T follicular helper cell (primary cell): ENCODE measurements at regions not wholly inside any gene's neighbourhood (a gene's known extent, or its start where the extent isn't known, plus 50 kb on each side); places are given as distances from the start of the nearest gene placed in this dataset.
"Not testable (repeated sequence)": the region's sequence is repeated elsewhere in the genome, so short reads cannot be mapped to it uniquely, and the experiment has no call there.

Source experiments
- DNase-seq: peaks from one replicate; pipeline ENCODE4 v3.0.0-alpha.2; 2020; ENCODE audit warnings: low read depth

GRCh38 chr6:125354649-125355048 lies 52.9 kb upstream of the HDDC2 start:
- DNase-seq: no peak

DNA sequence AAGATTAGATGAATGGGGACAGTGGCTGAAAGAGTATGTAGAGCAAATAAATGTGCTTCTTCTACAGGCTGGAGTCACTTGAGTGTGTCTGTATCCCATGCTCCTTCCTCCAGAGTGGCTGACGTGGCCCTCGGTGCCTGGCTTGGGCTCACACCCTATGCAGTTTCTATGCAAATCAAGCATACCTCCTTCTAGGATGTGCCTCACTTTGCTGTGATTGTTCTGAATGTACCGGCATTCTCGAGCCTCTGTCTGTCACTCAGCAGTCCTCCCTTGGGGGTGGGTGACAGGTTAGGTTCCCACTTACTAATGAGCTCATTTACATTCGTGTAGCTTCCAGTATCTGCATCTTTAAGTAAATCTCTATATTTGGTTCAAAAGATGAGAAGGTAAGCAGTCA lies 55.1 kb upstream of the HDDC2 start:
- no peak for DNase-seq

- peak; percentile 6 for DNase-seq
Measured at GRCh38 chr6:125357515-125358256, 55.9 kb upstream of the HDDC2 start.

- DNase-seq: no peak
Measured at GRCh38 chr6:125358898-125359297, 57.1 kb upstream of the HDDC2 start.

DNA sequence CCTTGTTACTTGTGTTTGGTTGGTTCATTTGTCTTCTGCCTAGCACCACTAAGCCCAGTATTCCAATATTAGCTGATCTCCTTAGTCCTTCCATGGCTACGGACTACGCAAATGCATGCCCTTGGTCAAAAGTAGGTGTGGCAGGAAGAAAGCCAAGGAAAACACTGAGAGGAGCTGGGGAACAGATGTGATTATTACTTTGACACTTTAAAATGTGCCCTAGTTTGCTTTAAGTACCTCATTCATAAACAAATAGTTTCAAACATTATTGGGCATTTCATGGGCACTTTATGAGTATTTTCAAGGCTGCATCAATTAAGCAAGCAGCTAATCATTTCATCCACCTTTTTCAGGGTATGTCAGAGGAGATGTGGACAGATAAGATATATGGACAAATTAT lies 60.1 kb upstream of the HDDC2 start:
- no peak for DNase-seq

DNA sequence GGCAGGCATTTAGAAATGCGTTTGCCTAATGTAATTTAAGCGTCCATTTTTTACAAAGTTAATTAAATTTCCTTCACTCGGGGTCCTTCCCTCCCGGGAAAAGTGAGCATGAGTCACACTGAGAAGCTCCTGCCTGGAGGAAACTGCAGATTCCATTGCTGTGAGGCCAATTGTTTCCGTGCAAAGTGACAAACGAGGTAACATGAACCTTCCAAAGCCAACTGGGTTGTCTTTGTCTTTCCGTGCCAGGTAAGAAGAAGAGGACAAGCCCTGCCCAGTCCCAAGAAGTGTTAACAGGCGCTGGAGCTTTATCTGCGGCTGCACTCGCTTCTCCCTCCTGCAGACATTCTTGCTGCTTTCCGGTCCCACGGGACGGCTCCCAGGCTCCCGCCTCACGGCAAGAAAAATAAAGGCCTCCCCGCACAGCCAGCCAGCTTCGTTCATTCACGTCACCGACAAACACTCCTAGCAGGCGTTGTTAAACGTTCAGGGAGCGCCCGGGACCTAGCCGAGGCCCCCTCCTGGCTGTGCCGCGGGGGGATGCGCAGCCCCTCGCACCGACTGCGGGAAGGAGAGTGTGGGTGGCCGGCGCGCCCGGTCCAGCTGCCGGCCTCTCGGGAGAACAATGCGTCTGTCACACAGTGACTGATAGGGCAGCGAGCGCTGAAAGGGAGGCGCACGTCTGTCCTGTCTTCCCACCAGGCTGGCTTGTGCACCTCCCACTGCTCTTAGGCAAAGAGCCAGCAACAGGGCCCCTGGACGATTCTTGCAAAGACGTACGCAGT lies 61.5 kb upstream of the HDDC2 start:
- no peak for DNase-seq

DNA sequence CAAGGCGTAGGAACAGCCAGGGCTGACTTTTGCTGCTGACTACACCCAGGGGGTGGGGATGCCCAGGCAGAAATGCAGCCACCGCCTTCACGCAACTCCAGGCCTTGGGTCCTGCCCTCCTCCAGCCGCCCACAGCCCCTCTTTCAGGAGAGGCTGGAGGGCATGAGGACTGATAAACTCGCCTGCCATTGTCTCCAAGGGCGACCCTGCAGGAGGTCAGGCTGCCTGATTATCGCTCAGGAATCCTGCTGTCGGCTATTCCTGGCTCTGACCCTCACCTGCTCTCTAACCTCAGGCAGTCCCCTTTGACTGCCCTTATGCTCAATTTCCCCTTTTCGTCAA lies 62.0 kb upstream of the HDDC2 start:
- DNase-seq: no peak

- DNase-seq: no peak
Measured at GRCh38 chr6:125365230-125365629, 63.5 kb upstream of the HDDC2 start.

DNA sequence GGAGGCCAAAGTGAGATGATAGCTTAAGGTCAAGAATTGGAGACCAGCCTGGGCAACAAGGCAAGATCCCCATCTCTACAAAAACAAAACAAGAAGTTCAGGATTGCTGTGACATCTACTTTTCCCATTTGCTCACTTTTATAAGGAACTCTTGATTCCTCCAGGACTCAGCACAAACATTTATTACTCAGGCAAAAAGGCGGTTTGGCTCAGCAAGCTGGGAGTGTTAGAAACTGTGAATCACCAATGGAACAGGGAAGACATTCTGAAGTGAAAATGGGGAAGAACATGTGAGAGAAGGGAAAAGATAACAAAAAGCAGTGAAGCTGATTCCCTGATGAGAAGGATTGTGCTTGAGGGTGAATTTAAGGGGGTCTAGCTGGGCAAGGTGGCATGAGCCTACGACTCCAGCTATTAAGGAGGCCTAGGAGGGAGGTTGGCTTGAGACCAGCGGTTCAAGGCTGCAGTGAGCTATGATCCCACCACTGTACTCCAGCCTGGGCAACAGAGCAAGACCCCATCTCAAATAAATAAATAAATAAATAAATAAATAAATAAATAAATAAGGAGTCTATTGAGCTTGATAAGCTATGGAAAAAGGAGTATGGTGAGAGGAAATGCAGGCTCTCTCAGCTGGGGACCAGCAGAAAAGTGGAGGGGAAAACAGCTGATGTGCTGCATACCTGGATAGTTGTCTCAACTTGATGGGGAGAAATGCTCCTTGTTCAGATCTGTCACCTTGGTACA lies 65.4 kb upstream of the HDDC2 start:
- DNase-seq: no peak

GRCh38 chr6:125370343-125370742 lies 68.6 kb upstream of the HDDC2 start:
- DNase-seq: no peak

- DNase-seq: no peak
Measured at GRCh38 chr6:125375013-125375412, 73.2 kb upstream of the HDDC2 start.

- no peak for DNase-seq
Measured at GRCh38 chr6:125375821-125376220, 74.1 kb upstream of the HDDC2 start.

GRCh38 chr6:125377621-125378020 lies 75.9 kb upstream of the HDDC2 start:
- no peak for DNase-seq

DNA sequence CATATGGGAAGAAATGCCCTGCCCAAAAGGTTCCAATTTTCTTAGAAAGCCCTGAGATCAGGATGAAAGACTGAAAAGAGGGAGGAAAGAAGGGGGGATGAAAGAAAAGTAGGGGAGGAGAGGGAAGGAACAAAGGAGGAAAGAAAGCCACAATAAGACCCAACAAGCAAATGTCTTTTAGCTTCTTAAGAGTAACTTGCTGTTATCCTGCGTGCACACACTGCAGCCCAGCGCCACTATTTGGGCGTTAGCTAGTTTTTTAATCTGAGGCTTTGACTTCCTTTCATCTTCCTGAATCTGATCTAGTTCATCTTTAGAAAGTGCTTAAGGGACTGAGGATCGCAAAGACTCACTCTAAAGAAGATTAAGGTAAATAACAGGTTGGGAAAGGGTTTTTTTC lies 77.4 kb upstream of the HDDC2 start:
- no peak for DNase-seq

DNA sequence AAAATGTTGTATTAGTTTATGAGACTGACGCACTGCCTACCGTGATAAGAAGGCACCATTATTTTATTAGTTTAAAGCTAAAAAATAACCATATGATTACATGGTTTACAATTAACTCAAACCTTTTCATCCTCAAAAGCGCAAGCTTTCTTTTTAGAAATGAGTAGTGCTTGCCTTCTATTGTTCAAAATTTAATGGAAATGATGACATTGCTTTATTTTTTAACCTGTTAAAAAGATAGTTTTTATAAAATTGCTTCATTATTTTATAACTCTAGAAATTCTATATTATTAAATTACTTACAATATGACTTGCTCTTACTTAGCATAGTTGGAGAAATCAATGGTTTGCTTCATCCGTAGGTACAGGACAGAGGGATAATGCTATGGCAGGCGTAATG lies 78.7 kb upstream of the HDDC2 start:
- DNase-seq: no peak

GRCh38 chr6:125386337-125386736 lies 84.6 kb upstream of the HDDC2 start:
- not testable (repeated sequence) for DNase-seq

DNA sequence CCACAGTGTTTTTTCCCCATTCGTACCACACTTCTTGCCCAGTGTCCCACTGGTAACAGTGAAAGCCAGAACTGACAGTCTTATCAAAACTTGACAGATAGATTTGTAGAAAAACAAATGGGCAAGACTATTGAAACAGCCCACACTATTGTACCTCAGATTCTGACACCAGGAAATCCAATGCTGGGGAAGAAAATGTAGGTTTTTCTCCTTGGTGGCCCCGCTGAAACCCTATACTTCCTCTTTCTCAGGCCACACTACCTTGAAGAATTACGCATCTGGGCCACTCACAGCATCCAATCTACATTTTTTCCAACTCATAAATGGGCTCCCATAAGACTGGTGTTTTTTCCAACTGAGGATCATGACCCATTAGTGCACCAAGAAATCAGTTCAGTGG lies 90.9 kb upstream of the HDDC2 start:
- DNase-seq: no peak

GRCh38 chr6:125393449-125393858 lies 91.7 kb upstream of the HDDC2 start:
- DNase-seq: no peak

- no peak for DNase-seq
Measured at GRCh38 chr6:125406741-125407140, 105.0 kb upstream of the HDDC2 start.

DNA sequence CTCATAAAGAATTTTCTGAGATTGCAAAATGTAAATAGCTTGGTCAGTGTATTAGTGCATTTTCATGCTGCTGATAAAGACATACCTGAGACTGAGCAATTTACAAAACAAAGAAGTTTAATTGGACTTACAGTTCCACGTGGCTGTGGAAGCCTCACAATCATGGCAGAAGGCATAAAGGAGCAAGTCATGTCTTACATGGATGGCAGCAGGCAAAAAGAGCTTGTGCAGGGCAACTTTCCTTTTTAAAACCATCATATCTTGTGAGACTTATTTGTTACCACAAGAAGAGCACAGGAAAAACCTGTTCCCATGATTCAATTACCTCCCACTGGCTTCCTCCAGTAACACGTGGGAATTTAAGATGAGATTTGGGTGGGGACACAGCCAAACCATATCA lies 112.7 kb upstream of the HDDC2 start:
- no peak for DNase-seq

- DNase-seq: no peak
Measured at GRCh38 chr6:125415913-125416312, 114.1 kb upstream of the HDDC2 start.

DNA sequence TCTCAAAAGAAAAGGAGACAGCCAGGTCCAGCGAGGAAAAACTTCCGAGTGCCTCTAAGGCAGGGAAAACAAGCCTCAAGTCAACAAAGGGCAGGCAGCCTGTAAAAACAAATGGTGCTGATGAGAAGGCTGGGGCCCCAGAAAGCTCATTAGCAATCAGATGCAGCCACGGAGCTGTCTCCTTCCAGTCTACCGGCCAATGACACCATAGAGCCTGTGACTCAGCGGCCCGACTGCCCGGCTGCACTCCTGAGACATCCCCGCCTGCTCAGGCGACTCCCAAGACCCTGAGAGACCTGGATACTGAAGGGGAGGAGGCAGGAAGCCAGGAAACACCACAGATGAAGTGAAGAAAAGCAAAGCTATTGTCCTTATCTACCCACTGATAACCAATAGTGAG lies 120.1 kb upstream of the HDDC2 start:
- DNase-seq: no peak

DNA sequence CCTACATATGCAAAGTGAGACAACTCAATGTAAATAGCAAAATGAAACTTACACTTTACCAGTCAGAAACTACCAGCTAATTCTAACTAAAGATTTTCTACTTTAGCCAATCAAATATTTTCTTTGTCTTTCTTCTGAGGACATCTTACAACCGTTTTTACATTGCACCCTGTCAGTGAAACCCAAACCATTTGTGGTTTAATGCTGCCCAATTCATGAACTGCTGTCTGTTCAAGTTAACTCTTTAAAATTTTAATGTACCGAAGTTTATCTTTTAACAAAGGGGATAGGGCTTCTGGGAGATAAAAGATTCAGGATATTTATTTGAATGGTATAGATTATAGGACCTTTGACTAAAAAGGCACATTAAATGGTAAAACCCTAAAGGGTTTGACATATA lies 121.3 kb upstream of the HDDC2 start:
- no peak for DNase-seq
